Uterus (tissue), 3 donors: ENCODE measurements at regions not wholly inside any gene's neighbourhood (a gene's known extent, or its start where the extent isn't known, plus 50 kb on each side); places are given as distances from the start of the nearest gene placed in this dataset.

Experiments used
- DNase-seq, 2 donors: peaks; one replicate each; pipeline ENCODE4 v3.0.0-alpha.2; 2019 to 2020
- H3K27ac ChIP-seq, 2 donors: fragments of 200-600 bp; sonication (generic); 1 replicate in 1 of 2; 2 replicates in 1 of 2; pipeline ENCODE4 v1.5.1; 2016 to 2018
- H3K27me3 ChIP-seq, 2 donors: fragments of 200-600 bp; sonication (generic); one replicate each; pipeline ENCODE4 v1.5.1; 2018 to 2019; ENCODE audit warnings: control low read depth in 1 of 2
- H3K36me3 ChIP-seq, 2 donors: fragments of 200-600 bp; sonication (generic); one replicate each; pipeline ENCODE4 v1.5.1; 2019; ENCODE audit warnings: control low read depth in 1 of 2
- H3K4me1 ChIP-seq, 2 donors: fragments of 200-600 bp; sonication (generic); one replicate each; pipeline ENCODE4 v1.5.1; 2018 to 2019; ENCODE audit warnings: control low read depth in 1 of 2
- H3K4me3 ChIP-seq, 2 donors: fragments of 200-600 bp; sonication (generic); 1 replicate in 1 of 2; 2 replicates in 1 of 2; pipeline ENCODE4 v1.5.1; 2018 to 2019; ENCODE audit warnings: mild to moderate bottlenecking in 1 of 2
- H3K9me3 ChIP-seq, 2 donors: fragments of 200-600 bp; sonication (generic); one replicate each; pipeline ENCODE4 v1.5.1; 2019; ENCODE audit warnings: control low read depth in 1 of 2
- POLR2A ChIP-seq, 2 donors: fragments of 450-650 bp; IDR thresholded peaks; one replicate each; pipeline ENCODE4 v1.6.1; 2016; ENCODE audit warnings: antibody characterized with exemption in 2 of 2, mild to moderate bottlenecking in 1 of 2, moderate library complexity in 1 of 2
- intact Hi-C: fragments of 100-400 bp; cut with DNase I; formaldehyde crosslinking; loops from one replicate; pipeline ENCODE4 v1.15.1; 2023; ENCODE audit warnings: low total_unique reads
- TF ChIP-seq, protein P1 (sequence below), 4 experiments: fragments of 200-600 bp in 2 of 4; fragments of 450-650 bp in 2 of 4; sonication (generic) in 2 of 4; IDR thresholded peaks; one replicate each; pipeline ENCODE4 v1.5.1; 2016 to 2019; ENCODE audit warnings: antibody characterized with exemption in 4 of 4, mild to moderate bottlenecking in 2 of 4, moderate library complexity in 1 of 4
- donor health status: DM: yes; HTN: yes; CAD: no.

DNA sequence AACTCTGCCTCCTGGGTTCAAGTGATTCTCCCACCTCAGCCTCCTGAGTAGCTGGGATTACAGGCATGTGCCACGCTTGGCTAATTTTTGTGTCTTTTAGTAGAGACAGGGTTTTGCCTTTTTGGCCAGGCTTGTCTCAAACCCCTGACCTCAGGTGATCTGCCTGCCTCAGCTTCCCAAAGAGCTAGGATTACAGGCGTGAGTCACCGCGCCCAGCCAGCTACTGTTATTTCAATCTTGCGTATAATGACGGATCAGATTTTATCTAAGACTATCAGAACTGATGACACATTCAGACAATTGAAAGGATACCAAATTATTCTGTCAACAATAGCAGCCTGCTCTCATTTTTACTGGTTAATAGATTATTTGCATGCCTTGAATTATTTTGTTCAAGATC lies 612.2 kb downstream of the ZIC1 start:
- Histone ChIP-seq H3K4me1 (no peaks in the 10 kb centered on the region), H3K9me3 (no peaks in the 10 kb centered on the region), H3K27me3 (no peaks in the 10 kb centered on the region), H3K36me3 (no peaks in the 10 kb centered on the region), H3K27ac (no peak overlapping the region), H3K4me3 (no peak overlapping the region)
- intact Hi-C loops: no loop called here
- DNase-seq: no peak
- TF ChIP-seq, protein P1, sequence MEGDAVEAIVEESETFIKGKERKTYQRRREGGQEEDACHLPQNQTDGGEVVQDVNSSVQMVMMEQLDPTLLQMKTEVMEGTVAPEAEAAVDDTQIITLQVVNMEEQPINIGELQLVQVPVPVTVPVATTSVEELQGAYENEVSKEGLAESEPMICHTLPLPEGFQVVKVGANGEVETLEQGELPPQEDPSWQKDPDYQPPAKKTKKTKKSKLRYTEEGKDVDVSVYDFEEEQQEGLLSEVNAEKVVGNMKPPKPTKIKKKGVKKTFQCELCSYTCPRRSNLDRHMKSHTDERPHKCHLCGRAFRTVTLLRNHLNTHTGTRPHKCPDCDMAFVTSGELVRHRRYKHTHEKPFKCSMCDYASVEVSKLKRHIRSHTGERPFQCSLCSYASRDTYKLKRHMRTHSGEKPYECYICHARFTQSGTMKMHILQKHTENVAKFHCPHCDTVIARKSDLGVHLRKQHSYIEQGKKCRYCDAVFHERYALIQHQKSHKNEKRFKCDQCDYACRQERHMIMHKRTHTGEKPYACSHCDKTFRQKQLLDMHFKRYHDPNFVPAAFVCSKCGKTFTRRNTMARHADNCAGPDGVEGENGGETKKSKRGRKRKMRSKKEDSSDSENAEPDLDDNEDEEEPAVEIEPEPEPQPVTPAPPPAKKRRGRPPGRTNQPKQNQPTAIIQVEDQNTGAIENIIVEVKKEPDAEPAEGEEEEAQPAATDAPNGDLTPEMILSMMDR (IDR thresholded peaks at IDR 0.05): no peak
- TF ChIP-seq POLR2A (IDR thresholded peaks at IDR 0.05): no peak

DNA sequence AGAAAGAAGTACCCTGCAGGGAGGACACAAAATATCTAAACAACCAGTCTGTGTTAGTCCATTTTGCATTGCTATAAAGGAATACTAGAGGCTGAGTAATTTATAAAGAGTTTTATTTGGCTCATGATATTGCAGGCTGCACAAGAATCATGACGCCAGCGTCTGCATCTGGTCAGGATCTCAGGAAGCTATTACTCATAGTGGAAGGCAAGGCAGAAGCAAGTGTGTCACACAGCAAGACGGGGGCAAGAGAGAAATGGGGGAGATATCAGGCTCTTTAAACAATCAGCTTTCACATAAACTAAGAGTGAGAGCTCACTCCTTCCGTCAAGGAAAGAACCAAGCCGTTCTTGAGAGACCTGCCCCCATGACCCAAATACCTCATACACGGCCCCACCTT lies 614.8 kb downstream of the ZIC1 start:
- H3K27ac ChIP-seq: no peak overlapping the region
- no peak for DNase-seq
- H3K4me3 ChIP-seq: no peak overlapping the region
- intact Hi-C loops: no loop called here
- no peaks in the 10 kb centered on the region for H3K36me3 ChIP-seq
- no peaks in the 10 kb centered on the region for H3K9me3 ChIP-seq
- TF ChIP-seq, protein P1 (IDR thresholded peaks at IDR 0.05): no peak
- TF ChIP-seq POLR2A (IDR thresholded peaks at IDR 0.05): no peak
- H3K4me1 ChIP-seq: no peaks in the 10 kb centered on the region
- no peaks in the 10 kb centered on the region for H3K27me3 ChIP-seq

DNA sequence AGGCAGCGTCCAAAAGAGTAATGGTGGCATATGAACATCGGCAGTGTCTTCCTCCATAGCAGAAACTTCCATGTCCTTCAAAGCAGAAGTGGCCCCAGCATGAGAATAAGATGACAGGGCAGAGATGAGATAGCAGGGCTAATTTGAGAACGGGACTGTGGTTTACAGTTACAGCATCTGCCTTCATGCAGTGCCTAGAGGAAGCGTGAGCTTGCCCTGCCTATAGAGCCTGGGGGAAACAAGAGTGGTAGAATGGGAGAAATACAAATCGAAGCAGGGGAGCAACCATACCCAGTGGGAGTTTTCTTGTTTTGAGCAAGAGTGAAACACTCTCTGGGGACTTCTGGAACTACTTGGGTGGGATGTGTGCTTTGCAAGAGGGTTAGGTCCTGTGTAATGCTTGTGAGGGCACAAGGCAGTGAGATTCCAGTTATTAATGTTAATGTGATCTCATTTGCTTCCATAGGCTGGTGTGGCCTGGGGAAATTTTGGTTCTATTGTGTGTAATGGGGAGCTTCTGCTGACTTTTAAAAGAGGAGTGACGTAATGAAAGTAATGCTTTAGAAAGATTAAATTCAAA lies 616.9 kb downstream of the ZIC1 start:
- no peaks in the 10 kb centered on the region for H3K27me3 ChIP-seq
- no peak overlapping the region for H3K27ac ChIP-seq
- intact Hi-C loops: no loop called here
- H3K36me3 ChIP-seq: no peaks in the 10 kb centered on the region
- no peaks in the 10 kb centered on the region for H3K9me3 ChIP-seq
- H3K4me1 ChIP-seq: no peaks in the 10 kb centered on the region
- TF ChIP-seq, protein P1 (IDR thresholded peaks at IDR 0.05): no peak
- no peak for TF ChIP-seq POLR2A (IDR thresholded peaks at IDR 0.05)
- DNase-seq: no peak
- no peak overlapping the region for H3K4me3 ChIP-seq

DNA sequence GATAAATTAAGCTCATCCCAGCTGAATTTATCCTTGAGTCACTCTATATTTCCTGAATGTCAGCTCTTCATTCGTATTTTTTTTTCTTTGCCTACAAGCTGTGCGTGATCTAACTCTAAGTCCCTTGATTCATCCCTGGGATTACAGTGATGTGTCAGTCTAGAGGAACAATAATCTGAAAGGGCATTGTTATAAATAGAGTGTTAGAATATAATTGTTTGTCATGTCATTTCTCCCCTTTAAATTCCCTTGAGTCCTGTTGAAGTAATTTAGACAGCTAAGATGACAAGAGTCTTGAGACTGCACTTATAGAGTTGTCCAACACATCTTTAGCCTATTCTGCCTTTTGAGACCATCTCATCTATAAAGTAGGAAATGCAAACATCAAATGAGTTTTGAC lies 621.8 kb downstream of the ZIC1 start:
- no peak for TF ChIP-seq POLR2A (IDR thresholded peaks at IDR 0.05)
- TF ChIP-seq, protein P1 (IDR thresholded peaks at IDR 0.05): no peak
- DNase-seq: no peak
- Histone ChIP-seq H3K9me3 (no peaks in the 10 kb centered on the region), H3K36me3 (no peaks in the 10 kb centered on the region), H3K4me1 (no peaks in the 10 kb centered on the region), H3K27me3 (no peaks in the 10 kb centered on the region), H3K27ac (no peak overlapping the region), H3K4me3 (no peak overlapping the region)
- intact Hi-C loops: no loop called here

DNA sequence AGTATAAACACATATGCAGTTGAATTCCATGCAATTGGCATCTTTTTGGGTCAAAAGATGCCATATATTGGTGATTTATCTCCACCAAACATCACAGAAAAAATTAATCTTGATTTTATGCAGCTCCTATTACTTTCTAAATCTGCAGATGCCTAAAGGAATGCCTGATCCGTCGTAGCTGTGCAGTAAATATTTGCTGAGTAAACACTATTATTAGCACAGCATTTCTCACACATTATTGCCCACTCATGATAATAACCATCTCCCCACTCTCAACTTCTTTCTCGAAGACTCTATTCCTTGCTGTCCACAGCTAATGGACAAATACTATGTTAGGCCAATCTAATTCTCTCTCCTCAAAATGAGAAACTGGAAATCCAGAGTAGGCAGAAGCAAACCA lies 625.2 kb downstream of the ZIC1 start:
- no peaks in the 10 kb centered on the region for H3K9me3 ChIP-seq
- no peaks in the 10 kb centered on the region for H3K4me1 ChIP-seq
- no peaks in the 10 kb centered on the region for H3K36me3 ChIP-seq
- H3K4me3 ChIP-seq: no peak overlapping the region
- TF ChIP-seq, protein P1 (IDR thresholded peaks at IDR 0.05): no peak
- TF ChIP-seq POLR2A (IDR thresholded peaks at IDR 0.05): no peak
- DNase-seq: no peak
- H3K27ac ChIP-seq: no peak overlapping the region
- intact Hi-C loops: no loop called here
- no peaks in the 10 kb centered on the region for H3K27me3 ChIP-seq
